Nephron progenitor cell (in vitro differentiated cells): ENCODE measurements at regions not wholly inside any gene's neighbourhood (a gene's known extent, or its start where the extent isn't known, plus 50 kb on each side); places are given as distances from the start of the nearest gene placed in this dataset.

Experiments
- DNase-seq: peaks from one replicate; pipeline ENCODE4 v3.0.0; 2021
- H3K27ac Mint-ChIP-seq: 2 replicates; pipeline ENCODE4 v1.8.0; 2021; ENCODE audit warnings: mild to moderate bottlenecking, moderate library complexity, mixed read lengths
- H3K27me3 Mint-ChIP-seq: 2 replicates; pipeline ENCODE4 v1.8.0; 2021; ENCODE audit warnings: mild to moderate bottlenecking, low read depth, mixed read lengths; ENCODE audit not compliant: poor library complexity
- H3K36me3 Mint-ChIP-seq: 2 replicates; pipeline ENCODE4 v1.8.0; 2021; ENCODE audit warnings: low read depth, mixed read lengths
- H3K4me1 Mint-ChIP-seq: 2 replicates; pipeline ENCODE4 v1.8.0; 2021; ENCODE audit warnings: mixed read lengths
- H3K4me3 Mint-ChIP-seq: 2 replicates; pipeline ENCODE4 v1.8.0; 2021; ENCODE audit warnings: mild to moderate bottlenecking, moderate library complexity, mixed read lengths
- H3K9me3 Mint-ChIP-seq: 2 replicates; pipeline ENCODE4 v1.8.0; 2021; ENCODE audit warnings: mild to moderate bottlenecking, moderate library complexity, mixed read lengths
- TF ChIP-seq, protein P1 (sequence below): fragments of 200-600 bp; sonication (generic); IDR thresholded peaks from 2 replicates; pipeline ENCODE4 v1.5.0; 2021; ENCODE audit warnings: antibody characterized with exemption

DNA sequence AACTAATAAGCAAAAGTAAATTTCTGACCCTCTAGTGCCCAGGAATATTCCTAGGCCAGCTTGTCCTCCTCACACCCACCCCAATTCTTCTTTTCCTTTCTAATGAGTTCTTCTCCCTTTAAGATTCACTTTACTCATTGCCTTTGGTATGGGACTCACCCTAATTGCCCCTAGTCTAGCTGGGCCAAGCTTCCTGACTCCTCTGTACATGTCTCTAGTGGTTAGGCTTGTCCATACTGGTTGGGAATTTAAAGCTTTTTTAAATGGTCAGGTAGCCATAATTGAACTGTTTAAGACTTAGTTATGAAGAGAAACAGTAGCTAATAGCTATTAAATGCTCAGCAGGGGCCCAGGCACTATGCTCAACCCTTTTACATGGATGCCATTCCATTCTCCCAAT lies 248.2 kb downstream of the C12orf42 start:
- TF ChIP-seq, protein P1, sequence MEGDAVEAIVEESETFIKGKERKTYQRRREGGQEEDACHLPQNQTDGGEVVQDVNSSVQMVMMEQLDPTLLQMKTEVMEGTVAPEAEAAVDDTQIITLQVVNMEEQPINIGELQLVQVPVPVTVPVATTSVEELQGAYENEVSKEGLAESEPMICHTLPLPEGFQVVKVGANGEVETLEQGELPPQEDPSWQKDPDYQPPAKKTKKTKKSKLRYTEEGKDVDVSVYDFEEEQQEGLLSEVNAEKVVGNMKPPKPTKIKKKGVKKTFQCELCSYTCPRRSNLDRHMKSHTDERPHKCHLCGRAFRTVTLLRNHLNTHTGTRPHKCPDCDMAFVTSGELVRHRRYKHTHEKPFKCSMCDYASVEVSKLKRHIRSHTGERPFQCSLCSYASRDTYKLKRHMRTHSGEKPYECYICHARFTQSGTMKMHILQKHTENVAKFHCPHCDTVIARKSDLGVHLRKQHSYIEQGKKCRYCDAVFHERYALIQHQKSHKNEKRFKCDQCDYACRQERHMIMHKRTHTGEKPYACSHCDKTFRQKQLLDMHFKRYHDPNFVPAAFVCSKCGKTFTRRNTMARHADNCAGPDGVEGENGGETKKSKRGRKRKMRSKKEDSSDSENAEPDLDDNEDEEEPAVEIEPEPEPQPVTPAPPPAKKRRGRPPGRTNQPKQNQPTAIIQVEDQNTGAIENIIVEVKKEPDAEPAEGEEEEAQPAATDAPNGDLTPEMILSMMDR, result no peak
- Mint-ChIP-seq H3K4me3 (no peak overlapping the region), H3K9me3 (peaks cover 3% of the 10 kb centered on the region), H3K4me1 (no peaks in the 10 kb centered on the region), H3K36me3 (no peaks in the 10 kb centered on the region), H3K27me3 (peaks cover 4% of the 10 kb centered on the region), H3K27ac (no peak overlapping the region)
- DNase-seq, result no peak

DNA sequence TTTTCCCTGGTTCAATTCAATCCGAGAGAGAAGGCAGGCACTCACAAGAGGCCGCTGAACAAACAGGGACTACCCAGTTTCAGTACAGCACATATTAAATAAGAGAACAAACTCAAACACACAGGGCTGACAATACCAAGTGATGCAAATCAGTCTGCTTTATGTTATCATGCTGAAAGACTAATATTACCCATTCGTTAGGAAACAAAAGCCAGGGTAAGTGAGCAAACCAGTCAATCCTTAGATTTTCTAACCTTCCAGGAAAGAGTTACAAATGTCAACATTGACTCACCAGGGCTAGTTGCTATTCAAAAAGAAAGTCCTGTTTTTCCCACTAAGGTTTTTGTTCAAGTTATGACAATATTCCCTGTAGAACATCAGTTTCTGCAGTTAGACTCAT lies 246.2 kb downstream of the C12orf42 start:
- Mint-ChIP-seq H3K9me3 (peaks cover 3% of the 10 kb centered on the region), H3K4me1 (no peaks in the 10 kb centered on the region), H3K4me3 (no peak overlapping the region), H3K36me3 (no peaks in the 10 kb centered on the region), H3K27ac (no peak overlapping the region), H3K27me3 (peaks cover 4% of the 10 kb centered on the region)
- DNase-seq, result no peak
- TF ChIP-seq, protein P1, result no peak

DNA sequence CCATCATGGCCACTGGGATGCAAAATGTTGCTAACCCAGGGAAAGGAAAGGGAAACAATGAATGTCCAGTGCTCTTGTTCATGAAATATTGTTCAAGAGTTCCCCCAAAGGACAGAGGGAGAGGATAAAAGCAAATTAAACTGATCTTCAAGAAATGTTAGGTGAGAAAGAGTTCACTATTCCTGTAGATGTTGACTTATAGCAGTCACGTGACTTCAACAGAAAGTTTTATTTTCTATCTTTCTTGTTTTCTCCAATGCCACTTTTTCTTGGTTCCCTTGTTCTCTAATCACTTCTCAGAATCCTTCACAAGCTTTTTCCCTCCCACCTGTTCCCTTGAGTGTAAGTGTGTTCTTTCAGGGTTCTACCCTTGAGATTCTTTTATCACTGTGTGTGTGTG lies 245.3 kb downstream of the C12orf42 start:
- Mint-ChIP-seq H3K27ac (no peak overlapping the region), H3K4me1 (no peaks in the 10 kb centered on the region), H3K36me3 (no peaks in the 10 kb centered on the region), H3K9me3 (peaks cover 3% of the 10 kb centered on the region), H3K27me3 (peaks cover 4% of the 10 kb centered on the region), H3K4me3 (no peak overlapping the region)
- TF ChIP-seq, protein P1, result no peak
- DNase-seq, result no peak
